ENCODE measurements at regions not wholly inside any gene's neighbourhood (a gene's known extent, or its start where the extent isn't known, plus 50 kb on each side); places are given as distances from the start of the nearest gene placed in this dataset.

- Histone ChIP-seq H3K4me3 (ENCODE audit: low read depth, low read length) (no peak overlapping the region), H3K4me1 (no peaks in the 10 kb centered on the region), H3K9ac (no peak overlapping the region), H3K36me3 (ENCODE audit: control insufficient read depth, insufficient read depth, low read length) (no peaks in the 10 kb centered on the region), H3K79me2 (no peaks in the 10 kb centered on the region), H2AFZ (no peak overlapping the region), H3K27me3 (ENCODE audit: control insufficient read depth, insufficient read depth, low read length) (no peaks in the 10 kb centered on the region), H3K9me3 (ENCODE audit: control insufficient read depth, low read length) (no peaks in the 10 kb centered on the region), H3K27ac (no peak overlapping the region), H3K4me2 (ENCODE audit: low read length) (no peak overlapping the region)
- TF ChIP-seq CTCF (IDR thresholded peaks at IDR 0.05), result no peak
Measured at GRCh38 chr6:122524056-122524455, 52.4 kb upstream of the SERINC1 start.

- no peaks in the 10 kb centered on the region for H3K4me1 ChIP-seq
- H3K4me3 ChIP-seq (ENCODE audit: low read depth, low read length), result no peak overlapping the region
- no peaks in the 10 kb centered on the region for H3K79me2 ChIP-seq
- H3K9ac ChIP-seq, result no peak overlapping the region
- TF ChIP-seq CTCF (IDR thresholded peaks at IDR 0.05), result peak; percentile 93
- no peaks in the 10 kb centered on the region for H3K27me3 ChIP-seq (ENCODE audit: control insufficient read depth, insufficient read depth, low read length)
- peak overlapping the region; percentile 0 for H2AFZ ChIP-seq
- H3K9me3 ChIP-seq (ENCODE audit: control insufficient read depth, low read length), result no peaks in the 10 kb centered on the region
- no peaks in the 10 kb centered on the region for H3K36me3 ChIP-seq (ENCODE audit: control insufficient read depth, insufficient read depth, low read length)
- no peak overlapping the region for H3K4me2 ChIP-seq (ENCODE audit: low read length)
- H3K27ac ChIP-seq, result no peak overlapping the region
Measured at GRCh38 chr6:122530440-122531046, 58.9 kb upstream of the SERINC1 start.

GRCh38 chr6:122548281-122548680 is 61.9 kb upstream of the PKIB start:
- no peak for TF ChIP-seq CTCF (IDR thresholded peaks at IDR 0.05)
- H3K9me3 ChIP-seq (ENCODE audit: control insufficient read depth, low read length), result no peaks in the 10 kb centered on the region
- H3K27me3 ChIP-seq (ENCODE audit: control insufficient read depth, insufficient read depth, low read length), result no peaks in the 10 kb centered on the region
- H3K4me3 ChIP-seq (ENCODE audit: low read depth, low read length), result no peak overlapping the region
- no peaks in the 10 kb centered on the region for H3K79me2 ChIP-seq
- no peak overlapping the region for H3K4me2 ChIP-seq (ENCODE audit: low read length)
- no peaks in the 10 kb centered on the region for H3K4me1 ChIP-seq
- no peak overlapping the region for H2AFZ ChIP-seq
- H3K36me3 ChIP-seq (ENCODE audit: control insufficient read depth, insufficient read depth, low read length), result no peaks in the 10 kb centered on the region
- no peak overlapping the region for H3K27ac ChIP-seq
- H3K9ac ChIP-seq, result no peak overlapping the region

GRCh38 chr6:122548820-122549219 is 61.4 kb upstream of the PKIB start:
- no peaks in the 10 kb centered on the region for H3K27me3 ChIP-seq (ENCODE audit: control insufficient read depth, insufficient read depth, low read length)
- H3K4me3 ChIP-seq (ENCODE audit: low read depth, low read length), result no peak overlapping the region
- no peak overlapping the region for H3K27ac ChIP-seq
- no peak overlapping the region for H3K4me2 ChIP-seq (ENCODE audit: low read length)
- H3K79me2 ChIP-seq, result no peaks in the 10 kb centered on the region
- no peak overlapping the region for H3K9ac ChIP-seq
- no peak for TF ChIP-seq CTCF (IDR thresholded peaks at IDR 0.05)
- H3K9me3 ChIP-seq (ENCODE audit: control insufficient read depth, low read length), result no peaks in the 10 kb centered on the region
- no peaks in the 10 kb centered on the region for H3K36me3 ChIP-seq (ENCODE audit: control insufficient read depth, insufficient read depth, low read length)
- H3K4me1 ChIP-seq, result no peaks in the 10 kb centered on the region
- no peak overlapping the region for H2AFZ ChIP-seq

GRCh38 chr6:122553697-122554096 is 56.5 kb upstream of the PKIB start:
- no peaks in the 10 kb centered on the region for H3K27me3 ChIP-seq (ENCODE audit: control insufficient read depth, insufficient read depth, low read length)
- H3K4me1 ChIP-seq, result no peaks in the 10 kb centered on the region
- no peak overlapping the region for H2AFZ ChIP-seq
- H3K4me2 ChIP-seq (ENCODE audit: low read length), result no peak overlapping the region
- H3K9ac ChIP-seq, result no peak overlapping the region
- H3K36me3 ChIP-seq (ENCODE audit: control insufficient read depth, insufficient read depth, low read length), result no peaks in the 10 kb centered on the region
- no peaks in the 10 kb centered on the region for H3K79me2 ChIP-seq
- no peak for TF ChIP-seq CTCF (IDR thresholded peaks at IDR 0.05)
- H3K9me3 ChIP-seq (ENCODE audit: control insufficient read depth, low read length), result no peaks in the 10 kb centered on the region
- H3K4me3 ChIP-seq (ENCODE audit: low read depth, low read length), result no peak overlapping the region
- H3K27ac ChIP-seq, result no peak overlapping the region
